Retinal pigment epithelial cell (primary cell): ENCODE measurements at regions not wholly inside any gene's neighbourhood (a gene's known extent, or its start where the extent isn't known, plus 50 kb on each side); places are given as distances from the start of the nearest gene placed in this dataset.

Source experiments
- DNase-seq: peaks from one replicate; pipeline ENCODE4 v3.0.0-alpha.2; 2010; ENCODE audit warnings: low read depth
- H3K4me3 ChIP-seq: 2 replicates; pipeline ENCODE4 v1.5.1; 2011; ENCODE audit warnings: mild to moderate bottlenecking, low read length, control low read depth, moderate library complexity
- CTCF ChIP-seq: conservative IDR thresholded peaks from 2 replicates; pipeline ENCODE4 v1.5.1; 2011; ENCODE audit warnings: low read depth, low read length, control low read depth, inconsistent platforms

GRCh38 chr13:63184693-63185092, 1769.0 kb upstream of the PCDH20 start:
- no peak for TF ChIP-seq CTCF
- no peak overlapping the region for H3K4me3 ChIP-seq
- peak; percentile 64 for DNase-seq

- TF ChIP-seq CTCF = no peak
- no peak for DNase-seq
- no peak overlapping the region for H3K4me3 ChIP-seq
These were observed 1759.9 kb upstream of the PCDH20 start for GRCh38 chr13:63175536-63175935.

- DNase-seq = no peak
These were observed 1752.2 kb upstream of the PCDH20 start for GRCh38 chr13:63167699-63168337.

GRCh38 chr13:63166345-63166744, 1750.7 kb upstream of the PCDH20 start:
- no peak overlapping the region for H3K4me3 ChIP-seq
- TF ChIP-seq CTCF = no peak
- DNase-seq = no peak

More at GRCh38 chr13:63167699-63168337, 1752.2 kb upstream of the PCDH20 start:
- no peak overlapping the region for H3K4me3 ChIP-seq
- TF ChIP-seq CTCF = no peak

- no peak overlapping the region for H3K4me3 ChIP-seq
- DNase-seq = no peak
- no peak for TF ChIP-seq CTCF
These were observed 1748.3 kb upstream of the PCDH20 start for GRCh38 chr13:63163903-63164302.

GRCh38 chr13:63161219-63161618, 1745.6 kb upstream of the PCDH20 start:
- H3K4me3 ChIP-seq = no peak overlapping the region
- no peak for TF ChIP-seq CTCF
- DNase-seq = no peak

GRCh38 chr13:63156816-63157215, 1741.2 kb upstream of the PCDH20 start:
- DNase-seq = no peak
- no peak overlapping the region for H3K4me3 ChIP-seq
- TF ChIP-seq CTCF = no peak
